GM19395 (cell line): ENCODE measurements at regions not wholly inside any gene's neighbourhood (a gene's known extent, or its start where the extent isn't known, plus 50 kb on each side); places are given as distances from the start of the nearest gene placed in this dataset.
"Not testable (repeated sequence)": the region's sequence is repeated elsewhere in the genome, so short reads cannot be mapped to it uniquely, and the experiment has no call there.

Experiments
- ATAC-seq: cut with Tn5 transposase; IDR thresholded peaks from one replicate; pipeline ENCODE4 v1.9.1; 2021; ENCODE audit warnings: mild to moderate bottlenecking, moderate library complexity; ENCODE audit not compliant: unreplicated experiment

- ATAC-seq = no peak
These were observed 71.1 kb downstream of the FAM50B start for GRCh38 chr6:3920321-3920720.

- ATAC-seq = no peak
These were observed 72.5 kb downstream of the FAM50B start for GRCh38 chr6:3921663-3922062.

GRCh38 chr6:3922619-3923018 lies 73.4 kb downstream of the FAM50B start:
- not testable (repeated sequence) for ATAC-seq

GRCh38 chr6:3925223-3926149 lies 76.3 kb downstream of the FAM50B start:
- not testable (repeated sequence) for ATAC-seq

GRCh38 chr6:3926150-3926482 lies 76.9 kb downstream of the FAM50B start:
- no peak for ATAC-seq

GRCh38 chr6:3928111-3928510 lies 78.9 kb downstream of the FAM50B start:
- no peak for ATAC-seq

- no peak for ATAC-seq
These were observed 80.2 kb downstream of the FAM50B start for GRCh38 chr6:3929281-3929798.

GRCh38 chr6:3937438-3937837 lies 88.3 kb downstream of the FAM50B start:
- ATAC-seq = no peak

- ATAC-seq = no peak
These were observed 89.7 kb downstream of the FAM50B start for GRCh38 chr6:3938715-3939367.

- ATAC-seq = no peak
These were observed 90.3 kb downstream of the FAM50B start for GRCh38 chr6:3939368-3939958.

- ATAC-seq = no peak
These were observed 90.8 kb downstream of the FAM50B start for GRCh38 chr6:3939964-3940363.

- no peak for ATAC-seq
These were observed 91.5 kb downstream of the FAM50B start for GRCh38 chr6:3940703-3941102.

GRCh38 chr6:3943331-3943765 lies 94.2 kb downstream of the FAM50B start:
- ATAC-seq = no peak

- no peak for ATAC-seq
These were observed 95.1 kb downstream of the FAM50B start for GRCh38 chr6:3944246-3944645.

- no peak for ATAC-seq
These were observed 97.6 kb downstream of the FAM50B start for GRCh38 chr6:3946778-3947177.

- ATAC-seq = no peak
These were observed 99.7 kb downstream of the FAM50B start for GRCh38 chr6:3948866-3949265.

- ATAC-seq = no peak
These were observed 100.3 kb downstream of the FAM50B start for GRCh38 chr6:3949521-3949920.

GRCh38 chr6:3956054-3956453 lies 106.9 kb downstream of the FAM50B start:
- no peak for ATAC-seq

- no peak for ATAC-seq
These were observed 108.1 kb downstream of the FAM50B start for GRCh38 chr6:3957321-3957720.

- no peak for ATAC-seq
These were observed 109.1 kb downstream of the FAM50B start for GRCh38 chr6:3958255-3958654.

GRCh38 chr6:3959385-3959784 lies 110.2 kb downstream of the FAM50B start:
- no peak for ATAC-seq
